Right forelimb (tissue), 1 donor: ENCODE measurements at regions not wholly inside any gene's neighbourhood (a gene's known extent, or its start where the extent isn't known, plus 50 kb on each side); places are given as distances from the start of the nearest gene placed in this dataset.
"Not testable (repeated sequence)": the region's sequence is repeated elsewhere in the genome, so short reads cannot be mapped to it uniquely, and the experiment has no call there.

Experiments
- DNase-seq: peaks from one replicate; pipeline ENCODE4 v3.0.0-alpha.2; 2018

GRCh38 chr3:195969838-195970776, 61.8 kb upstream of the TNK2 start:
- not testable (repeated sequence) for DNase-seq

DNA sequence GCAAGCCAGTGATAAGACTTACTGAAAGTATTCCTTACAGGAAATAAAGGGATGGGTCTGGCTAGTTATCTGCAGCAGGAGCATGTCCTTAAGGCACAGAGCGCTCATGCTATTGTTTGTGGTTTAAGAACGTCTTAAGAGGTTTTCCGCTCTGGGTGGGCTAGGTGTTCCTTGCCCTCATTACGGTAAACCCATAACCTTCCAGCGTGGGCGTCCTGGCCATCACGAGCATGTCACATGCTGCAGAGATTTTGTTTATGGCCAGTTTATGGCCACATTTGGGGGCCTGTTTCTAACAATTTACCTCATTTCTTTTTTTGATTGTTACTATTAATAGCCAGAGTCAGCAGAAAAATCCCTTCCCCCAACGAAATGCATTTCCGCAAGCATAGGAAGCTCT, 61.0 kb upstream of the TNK2 start:
- not testable (repeated sequence) for DNase-seq

GRCh38 chr3:195968104-195968503, 59.8 kb upstream of the TNK2 start:
- DNase-seq: not testable (repeated sequence)

GRCh38 chr3:195967387-195967720, 59.0 kb upstream of the TNK2 start:
- DNase-seq: not testable (repeated sequence)

DNA sequence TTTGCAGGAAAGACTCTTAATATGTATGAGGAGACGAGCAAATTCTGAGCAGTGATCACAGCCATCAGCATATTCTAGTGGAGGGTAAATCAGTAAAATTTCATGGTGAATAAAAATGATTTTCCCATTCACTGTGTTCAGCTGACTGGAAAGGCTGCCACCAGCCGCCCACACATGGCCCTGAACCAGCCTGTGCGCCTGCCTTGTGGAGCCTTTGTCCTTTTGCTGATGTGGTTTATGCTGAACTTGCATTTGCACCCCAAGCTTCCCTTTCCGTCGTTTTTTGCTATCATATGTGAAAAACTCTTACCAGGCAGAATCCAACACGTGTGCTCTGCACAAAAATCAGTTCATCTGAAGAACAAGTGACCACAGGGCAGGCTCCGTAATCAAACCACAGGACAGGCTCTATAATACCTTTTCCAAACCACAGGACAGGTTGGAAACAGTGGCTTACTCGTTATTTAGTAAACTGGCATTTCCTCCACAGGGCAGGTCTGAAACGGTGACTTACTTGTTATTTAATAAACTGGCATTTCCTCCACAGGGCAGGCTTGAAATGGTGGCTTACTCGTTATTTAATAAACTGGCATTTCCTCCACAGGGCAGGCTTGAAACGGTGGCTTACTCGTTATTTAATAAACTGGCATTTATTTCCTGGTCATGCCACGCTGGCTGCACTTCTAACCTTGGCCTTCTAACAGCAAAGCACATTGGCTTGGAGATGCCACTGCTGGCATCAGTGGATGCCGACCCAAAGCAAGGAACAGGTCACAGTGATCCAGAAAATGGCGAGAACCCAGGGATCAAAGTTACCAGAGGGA, 58.4 kb upstream of the TNK2 start:
- DNase-seq: not testable (repeated sequence)

GRCh38 chr3:195965217-195965616, 56.9 kb upstream of the TNK2 start:
- not testable (repeated sequence) for DNase-seq

DNA sequence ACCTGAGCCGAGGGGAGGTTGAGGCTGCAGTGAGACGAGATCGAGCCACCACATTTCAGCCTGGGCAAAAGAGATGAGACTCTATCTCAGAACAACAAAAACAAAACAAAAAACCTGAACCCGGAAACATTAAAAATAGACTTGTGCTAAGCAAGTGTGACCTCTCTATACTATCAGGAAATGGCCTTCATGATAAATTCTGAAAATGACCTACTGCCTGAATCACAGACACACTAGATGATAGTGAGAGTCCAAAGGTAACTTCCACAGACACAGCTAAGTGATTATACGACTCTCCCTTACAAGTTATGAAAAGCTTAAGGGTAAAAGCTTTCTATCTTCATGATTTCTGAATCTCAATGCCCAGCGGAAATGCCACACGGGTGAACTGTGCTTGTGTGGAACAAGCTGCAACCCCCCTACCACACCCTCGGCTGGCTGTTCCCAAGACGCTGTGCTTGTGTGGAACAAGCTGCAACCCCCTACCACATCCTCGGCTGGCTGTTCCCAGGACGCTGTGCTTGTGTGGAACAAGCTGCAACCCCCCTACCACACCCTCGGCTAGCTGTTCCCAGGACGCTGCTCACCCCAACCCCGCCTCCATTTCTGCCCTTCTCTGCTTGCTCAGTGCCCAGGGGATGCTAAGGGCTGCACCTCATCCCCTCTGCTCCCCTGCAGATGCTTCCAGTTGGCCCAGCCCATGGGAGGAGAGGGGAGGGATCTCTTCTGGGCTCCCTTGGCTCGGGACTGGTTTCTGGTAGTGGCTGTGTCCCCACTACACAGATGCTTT, 56.2 kb upstream of the TNK2 start:
- DNase-seq: not testable (repeated sequence)

- not testable (repeated sequence) for DNase-seq
Measured at GRCh38 chr3:195962222-195962621, 53.9 kb upstream of the TNK2 start.

- DNase-seq: not testable (repeated sequence)
Measured at GRCh38 chr3:195960971-195961775, 52.8 kb upstream of the TNK2 start.

DNA sequence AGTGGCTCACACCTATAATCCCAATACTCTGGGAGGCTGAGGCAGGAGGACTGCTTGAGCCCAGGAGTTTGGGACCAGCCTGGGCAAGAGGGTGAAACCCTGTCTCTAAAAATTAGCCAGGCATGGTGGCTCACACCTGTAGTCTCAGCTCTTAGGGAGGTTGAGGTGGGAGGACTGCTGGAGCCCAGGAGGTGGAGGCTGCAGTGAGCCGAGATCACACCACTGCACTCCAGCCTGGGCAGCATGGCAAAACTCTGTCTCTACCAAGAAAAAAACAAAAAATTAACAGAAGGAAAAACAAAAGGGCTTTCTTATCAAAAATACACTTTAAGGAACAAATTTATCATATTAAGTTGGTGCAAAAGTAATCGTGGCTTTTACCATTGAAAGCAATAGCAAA, 51.8 kb upstream of the TNK2 start:
- DNase-seq: not testable (repeated sequence)

DNA sequence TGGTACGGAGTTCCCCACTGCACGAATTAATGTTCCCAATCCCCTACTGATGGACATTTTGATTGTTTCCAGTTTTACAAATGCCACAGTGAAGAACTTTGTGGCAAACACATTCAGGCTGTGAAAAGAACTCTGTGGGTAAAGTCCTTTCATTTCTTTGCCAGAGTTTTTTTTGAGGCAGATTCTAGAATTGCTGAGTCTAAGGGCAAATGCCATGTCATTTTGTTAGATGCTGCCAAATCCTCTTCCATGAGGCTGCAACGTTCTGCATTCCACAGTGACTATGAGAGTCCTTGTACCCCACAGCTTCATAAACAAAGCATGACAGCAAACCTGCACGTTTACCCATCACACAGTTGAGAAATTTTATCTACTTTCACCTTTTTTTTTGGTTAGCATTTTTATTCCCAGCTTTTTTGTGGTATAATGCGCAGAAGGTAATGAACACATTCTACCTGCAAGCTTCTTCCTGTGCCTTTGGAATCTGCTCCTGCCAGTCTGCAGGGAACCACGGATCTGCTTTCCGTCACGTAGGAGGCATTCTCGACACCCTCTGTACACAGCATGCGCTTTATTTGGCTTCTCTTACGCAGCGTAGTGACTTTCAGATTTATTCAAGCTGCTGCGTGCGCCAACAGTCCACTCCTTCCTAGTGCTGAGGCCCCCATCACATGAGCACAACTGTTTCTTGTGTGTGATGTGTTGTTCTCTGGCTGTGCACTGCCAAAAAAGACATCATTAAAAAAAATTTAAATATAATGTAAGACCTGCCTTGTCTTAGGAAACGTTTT, 51.2 kb upstream of the TNK2 start:
- DNase-seq: not testable (repeated sequence)

- not testable (repeated sequence) for DNase-seq
Measured at GRCh38 chr3:195958736-195959135, 50.4 kb upstream of the TNK2 start.
